ENCODE measurements at regions not wholly inside any gene's neighbourhood (a gene's known extent, or its start where the extent isn't known, plus 50 kb on each side); places are given as distances from the start of the nearest gene placed in this dataset.

DNA sequence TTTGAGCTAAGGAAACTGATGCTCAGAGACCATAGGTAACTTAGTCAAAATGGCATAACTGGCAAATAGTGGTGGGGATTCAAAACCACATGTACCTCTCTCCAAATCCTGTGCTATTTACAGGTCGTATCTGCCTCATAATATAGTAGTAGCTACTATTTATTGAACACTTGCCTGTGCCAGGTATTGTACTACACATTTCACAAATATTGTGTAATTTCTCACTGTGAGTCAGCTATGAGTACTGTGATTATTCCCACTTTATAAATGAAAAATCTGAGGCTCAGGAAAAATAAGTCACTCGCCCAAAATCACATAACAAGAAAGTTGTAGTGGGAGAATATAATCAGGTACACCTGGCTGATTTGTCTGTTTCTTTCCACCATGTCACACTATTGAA is 199.8 kb upstream of the FAT3 start:
- H3K4me1 ChIP-seq (ENCODE audit: control insufficient read depth in 1 of 2, insufficient read depth in 2 of 2, low read depth in 1 of 2, low read length in 1 of 2), result no peaks in the 10 kb centered on the region
- H3K27ac ChIP-seq (ENCODE audit: low read depth in 2 of 2, low read length in 1 of 2), result no peak overlapping the region
- TF ChIP-seq MXI1 (IDR thresholded peaks at IDR 0.05; ENCODE audit: low read depth, low read length), result no peak
- TF ChIP-seq, protein P1, sequence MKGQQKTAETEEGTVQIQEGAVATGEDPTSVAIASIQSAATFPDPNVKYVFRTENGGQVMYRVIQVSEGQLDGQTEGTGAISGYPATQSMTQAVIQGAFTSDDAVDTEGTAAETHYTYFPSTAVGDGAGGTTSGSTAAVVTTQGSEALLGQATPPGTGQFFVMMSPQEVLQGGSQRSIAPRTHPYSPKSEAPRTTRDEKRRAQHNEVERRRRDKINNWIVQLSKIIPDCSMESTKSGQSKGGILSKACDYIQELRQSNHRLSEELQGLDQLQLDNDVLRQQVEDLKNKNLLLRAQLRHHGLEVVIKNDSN (IDR thresholded peaks at IDR 0.05; ENCODE audit: borderline replicate concordance, low read depth), result no peak
- TF ChIP-seq, protein P2, sequence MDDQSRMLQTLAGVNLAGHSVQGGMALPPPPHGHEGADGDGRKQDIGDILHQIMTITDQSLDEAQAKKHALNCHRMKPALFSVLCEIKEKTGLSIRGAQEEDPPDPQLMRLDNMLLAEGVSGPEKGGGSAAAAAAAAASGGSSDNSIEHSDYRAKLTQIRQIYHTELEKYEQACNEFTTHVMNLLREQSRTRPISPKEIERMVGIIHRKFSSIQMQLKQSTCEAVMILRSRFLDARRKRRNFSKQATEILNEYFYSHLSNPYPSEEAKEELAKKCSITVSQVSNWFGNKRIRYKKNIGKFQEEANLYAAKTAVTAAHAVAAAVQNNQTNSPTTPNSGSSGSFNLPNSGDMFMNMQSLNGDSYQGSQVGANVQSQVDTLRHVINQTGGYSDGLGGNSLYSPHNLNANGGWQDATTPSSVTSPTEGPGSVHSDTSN (IDR thresholded peaks at IDR 0.05), result no peak
- TF ChIP-seq RFX5 (IDR thresholded peaks at IDR 0.05; ENCODE audit: low read length), result no peak
- TF ChIP-seq, protein P3, sequence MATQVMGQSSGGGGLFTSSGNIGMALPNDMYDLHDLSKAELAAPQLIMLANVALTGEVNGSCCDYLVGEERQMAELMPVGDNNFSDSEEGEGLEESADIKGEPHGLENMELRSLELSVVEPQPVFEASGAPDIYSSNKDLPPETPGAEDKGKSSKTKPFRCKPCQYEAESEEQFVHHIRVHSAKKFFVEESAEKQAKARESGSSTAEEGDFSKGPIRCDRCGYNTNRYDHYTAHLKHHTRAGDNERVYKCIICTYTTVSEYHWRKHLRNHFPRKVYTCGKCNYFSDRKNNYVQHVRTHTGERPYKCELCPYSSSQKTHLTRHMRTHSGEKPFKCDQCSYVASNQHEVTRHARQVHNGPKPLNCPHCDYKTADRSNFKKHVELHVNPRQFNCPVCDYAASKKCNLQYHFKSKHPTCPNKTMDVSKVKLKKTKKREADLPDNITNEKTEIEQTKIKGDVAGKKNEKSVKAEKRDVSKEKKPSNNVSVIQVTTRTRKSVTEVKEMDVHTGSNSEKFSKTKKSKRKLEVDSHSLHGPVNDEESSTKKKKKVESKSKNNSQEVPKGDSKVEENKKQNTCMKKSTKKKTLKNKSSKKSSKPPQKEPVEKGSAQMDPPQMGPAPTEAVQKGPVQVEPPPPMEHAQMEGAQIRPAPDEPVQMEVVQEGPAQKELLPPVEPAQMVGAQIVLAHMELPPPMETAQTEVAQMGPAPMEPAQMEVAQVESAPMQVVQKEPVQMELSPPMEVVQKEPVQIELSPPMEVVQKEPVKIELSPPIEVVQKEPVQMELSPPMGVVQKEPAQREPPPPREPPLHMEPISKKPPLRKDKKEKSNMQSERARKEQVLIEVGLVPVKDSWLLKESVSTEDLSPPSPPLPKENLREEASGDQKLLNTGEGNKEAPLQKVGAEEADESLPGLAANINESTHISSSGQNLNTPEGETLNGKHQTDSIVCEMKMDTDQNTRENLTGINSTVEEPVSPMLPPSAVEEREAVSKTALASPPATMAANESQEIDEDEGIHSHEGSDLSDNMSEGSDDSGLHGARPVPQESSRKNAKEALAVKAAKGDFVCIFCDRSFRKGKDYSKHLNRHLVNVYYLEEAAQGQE (IDR thresholded peaks at IDR 0.05; ENCODE audit: low read depth, low read length), result no peak
- no peak for TF ChIP-seq FOXM1 (IDR thresholded peaks at IDR 0.05; ENCODE audit: low read depth)
- no peak for TF ChIP-seq GATA2 (CRISPR knock-in tag; IDR thresholded peaks at IDR 0.05)
- TF ChIP-seq GABPA (IDR thresholded peaks at IDR 0.05; ENCODE audit: low read depth), result no peak
- TF ChIP-seq YY1 (IDR thresholded peaks at IDR 0.05; ENCODE audit: low read depth), result no peak
- no peak for TF ChIP-seq RXRA (IDR thresholded peaks at IDR 0.05; ENCODE audit: borderline replicate concordance, low read depth)
- no peak for TF ChIP-seq CHD2 (IDR thresholded peaks at IDR 0.05; ENCODE audit: low read length, partially characterized antibody)
- TF ChIP-seq EZH2phosphoT487 (IDR thresholded peaks at IDR 0.05; ENCODE audit: borderline replicate concordance, low read depth), result no peak
- TF ChIP-seq, protein P4, sequence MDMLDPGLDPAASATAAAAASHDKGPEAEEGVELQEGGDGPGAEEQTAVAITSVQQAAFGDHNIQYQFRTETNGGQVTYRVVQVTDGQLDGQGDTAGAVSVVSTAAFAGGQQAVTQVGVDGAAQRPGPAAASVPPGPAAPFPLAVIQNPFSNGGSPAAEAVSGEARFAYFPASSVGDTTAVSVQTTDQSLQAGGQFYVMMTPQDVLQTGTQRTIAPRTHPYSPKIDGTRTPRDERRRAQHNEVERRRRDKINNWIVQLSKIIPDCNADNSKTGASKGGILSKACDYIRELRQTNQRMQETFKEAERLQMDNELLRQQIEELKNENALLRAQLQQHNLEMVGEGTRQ (IDR thresholded peaks at IDR 0.05; ENCODE audit: borderline replicate concordance, low read depth, low read length), result no peak
- TF ChIP-seq, protein P5, sequence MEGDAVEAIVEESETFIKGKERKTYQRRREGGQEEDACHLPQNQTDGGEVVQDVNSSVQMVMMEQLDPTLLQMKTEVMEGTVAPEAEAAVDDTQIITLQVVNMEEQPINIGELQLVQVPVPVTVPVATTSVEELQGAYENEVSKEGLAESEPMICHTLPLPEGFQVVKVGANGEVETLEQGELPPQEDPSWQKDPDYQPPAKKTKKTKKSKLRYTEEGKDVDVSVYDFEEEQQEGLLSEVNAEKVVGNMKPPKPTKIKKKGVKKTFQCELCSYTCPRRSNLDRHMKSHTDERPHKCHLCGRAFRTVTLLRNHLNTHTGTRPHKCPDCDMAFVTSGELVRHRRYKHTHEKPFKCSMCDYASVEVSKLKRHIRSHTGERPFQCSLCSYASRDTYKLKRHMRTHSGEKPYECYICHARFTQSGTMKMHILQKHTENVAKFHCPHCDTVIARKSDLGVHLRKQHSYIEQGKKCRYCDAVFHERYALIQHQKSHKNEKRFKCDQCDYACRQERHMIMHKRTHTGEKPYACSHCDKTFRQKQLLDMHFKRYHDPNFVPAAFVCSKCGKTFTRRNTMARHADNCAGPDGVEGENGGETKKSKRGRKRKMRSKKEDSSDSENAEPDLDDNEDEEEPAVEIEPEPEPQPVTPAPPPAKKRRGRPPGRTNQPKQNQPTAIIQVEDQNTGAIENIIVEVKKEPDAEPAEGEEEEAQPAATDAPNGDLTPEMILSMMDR (IDR thresholded peaks at IDR 0.05), result no peak
- no peak for TF ChIP-seq FOSL2 (IDR thresholded peaks at IDR 0.05; ENCODE audit: borderline replicate concordance, low read depth)
- no peak for TF ChIP-seq POLR2AphosphoS5 (IDR thresholded peaks at IDR 0.05; ENCODE audit: low read depth, low read length)
- no peak overlapping the region for H3K9ac ChIP-seq
- ChIA-PET POLR2A (no interaction called here), CTCF (no interaction called here)
- H4K20me1 ChIP-seq (ENCODE audit: insufficient read depth), result no peaks in the 10 kb centered on the region
- WGBS (ENCODE audit: low lambda C conversion rate), result 45% methylated on average over 2 of the region's 2 CpGs
- no peak overlapping the region for H3K4me2 ChIP-seq
- no peaks in the 10 kb centered on the region for H3K79me2 ChIP-seq (ENCODE audit: insufficient read depth)
- no peak overlapping the region for H2AFZ ChIP-seq (ENCODE audit: low read depth)
- H3F3A ChIP-seq (replicated peaks; ENCODE audit: insufficient read depth), result no peaks in the 10 kb centered on the region
- H3K27me3 ChIP-seq (ENCODE audit: insufficient read depth), result no peaks in the 10 kb centered on the region
- H3K9me3 ChIP-seq, result no peaks in the 10 kb centered on the region
- H3K36me3 ChIP-seq (replicated peaks in 1 of 2; ENCODE audit: control insufficient read depth in 1 of 2, insufficient read depth in 2 of 2, low read length in 1 of 2), result no peaks in the 10 kb centered on the region
- no peaks in the 10 kb centered on the region for H3K9me2 ChIP-seq
- H3K4me3 ChIP-seq (ENCODE audit: low read depth in 2 of 2, low read length in 1 of 2), result no peak overlapping the region
- no peak for DNase-seq

All from SK-N-SH (cell line).